ENCODE measurements at regions not wholly inside any gene's neighbourhood (a gene's known extent, or its start where the extent isn't known, plus 50 kb on each side); places are given as distances from the start of the nearest gene placed in this dataset.

DNA sequence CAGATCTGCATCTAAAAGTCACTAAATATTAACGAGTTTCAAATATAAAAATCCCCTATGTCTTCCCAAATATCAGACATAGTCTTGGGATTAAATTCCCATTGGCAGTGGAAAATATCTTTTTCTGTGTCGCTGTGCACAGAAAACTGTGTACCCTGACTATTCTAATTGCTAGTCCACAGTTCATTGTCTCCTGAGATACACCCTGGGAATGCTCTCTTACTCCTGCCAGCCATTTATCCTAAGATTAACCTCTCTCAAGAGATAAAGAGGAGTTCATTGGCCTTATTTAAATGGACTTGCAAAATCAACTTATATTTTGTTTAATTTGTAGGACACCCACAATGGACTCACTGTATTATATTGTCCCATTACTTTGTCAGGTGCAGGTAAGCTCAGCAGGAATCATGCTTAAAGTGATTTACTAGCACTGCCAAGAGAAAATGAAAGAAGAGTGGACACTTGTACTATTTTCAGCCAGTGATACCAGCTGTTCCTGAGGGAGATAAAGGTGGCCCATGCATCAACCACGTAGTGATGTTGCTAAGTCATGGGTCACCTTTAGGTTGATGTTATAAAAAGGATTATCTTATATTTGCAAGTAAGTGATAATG lies 553.8 kb downstream of the PIK3C3 start:
- TF ChIP-seq CTCF (IDR thresholded peaks at IDR 0.05) (no peak), POLR2A (IDR thresholded peaks at IDR 0.05) (no peak)
